Hepatocyte (in vitro differentiated cells): ENCODE measurements at regions not wholly inside any gene's neighbourhood (a gene's known extent, or its start where the extent isn't known, plus 50 kb on each side); places are given as distances from the start of the nearest gene placed in this dataset.

Source experiments
- DNase-seq: peaks from one replicate; pipeline ENCODE4 v3.0.0-alpha.2; 2016; ENCODE audit warnings: low spot score
- H2AFZ ChIP-seq: fragments of 200-600 bp; sonication (generic); 2 replicates; pipeline ENCODE4 v1.6.0; 2016; ENCODE audit warnings: antibody characterized with exemption, mild to moderate bottlenecking
- H3K27ac ChIP-seq: fragments of 200-600 bp; sonication (generic); 2 replicates; pipeline ENCODE4 v1.5.1; 2016; ENCODE audit warnings: mild to moderate bottlenecking
- H3K27me3 ChIP-seq: fragments of 200-600 bp; sonication (generic); 2 replicates; pipeline ENCODE4 v1.6.1; 2016
- H3K36me3 ChIP-seq: fragments of 200-600 bp; sonication (generic); replicated peaks from 2 replicates; pipeline ENCODE4 v1.5.1; 2016; ENCODE audit warnings: low read depth; ENCODE audit not compliant: insufficient read depth
- H3K4me1 ChIP-seq: fragments of 200-600 bp; sonication (generic); 2 replicates; pipeline ENCODE4 v1.5.1; 2016; ENCODE audit warnings: mild to moderate bottlenecking, moderate library complexity; ENCODE audit not compliant: insufficient read depth
- H3K4me2 ChIP-seq: fragments of 200-600 bp; sonication (generic); 2 replicates; pipeline ENCODE4 v1.6.0; 2016
- H3K4me3 ChIP-seq: fragments of 200-600 bp; sonication (generic); 2 replicates; pipeline ENCODE4 v1.5.1; 2016; ENCODE audit warnings: mild to moderate bottlenecking
- H3K79me2 ChIP-seq: fragments of 200-600 bp; sonication (generic); 2 replicates; pipeline ENCODE4 v1.6.0; 2017; ENCODE audit warnings: mild to moderate bottlenecking
- H3K9me2 ChIP-seq: fragments of 200-600 bp; sonication (generic); replicated peaks from 2 replicates; pipeline ENCODE4 v1.6.0; 2017; ENCODE audit warnings: mild to moderate bottlenecking; ENCODE audit not compliant: insufficient read depth
- H3K9me3 ChIP-seq: fragments of 200-600 bp; sonication (generic); 2 replicates; pipeline ENCODE4 v1.5.1; 2016; ENCODE audit warnings: low read depth, mild to moderate bottlenecking
- H4K20me1 ChIP-seq: fragments of 200-600 bp; sonication (generic); 2 replicates; pipeline ENCODE4 v1.6.0; 2016; ENCODE audit warnings: mild to moderate bottlenecking; ENCODE audit not compliant: insufficient read depth, poor library complexity, severe bottlenecking
- EZH2 ChIP-seq: fragments of 200-600 bp; sonication (generic); IDR thresholded peaks from 2 replicates; pipeline ENCODE4 v1.6.1; 2016; ENCODE audit warnings: antibody characterized with exemption, mild to moderate bottlenecking, borderline replicate concordance
- EZH2phosphoT487 ChIP-seq: fragments of 200-600 bp; sonication (generic); IDR thresholded peaks from one replicate; pipeline ENCODE4 v1.6.1; 2018; ENCODE audit warnings: antibody characterized with exemption, mild to moderate bottlenecking, low read depth, moderate library complexity; ENCODE audit not compliant: unreplicated experiment, severe bottlenecking
- WGBS: methylation state at CpG from one replicate; pipeline ENCODE4 v1.1.6; 2016; ENCODE audit warnings: low lambda C conversion rate; ENCODE audit errors: missing lambda C conversion rate; 5-methylcytosine and 5-hydroxymethylcytosine counted together
- TF ChIP-seq, protein P1 (sequence below): fragments of 200-600 bp; sonication (generic); IDR thresholded peaks from 2 replicates; pipeline ENCODE4 v1.5.1; 2016; ENCODE audit warnings: antibody characterized with exemption, mild to moderate bottlenecking; ENCODE audit not compliant: poor library complexity

DNA sequence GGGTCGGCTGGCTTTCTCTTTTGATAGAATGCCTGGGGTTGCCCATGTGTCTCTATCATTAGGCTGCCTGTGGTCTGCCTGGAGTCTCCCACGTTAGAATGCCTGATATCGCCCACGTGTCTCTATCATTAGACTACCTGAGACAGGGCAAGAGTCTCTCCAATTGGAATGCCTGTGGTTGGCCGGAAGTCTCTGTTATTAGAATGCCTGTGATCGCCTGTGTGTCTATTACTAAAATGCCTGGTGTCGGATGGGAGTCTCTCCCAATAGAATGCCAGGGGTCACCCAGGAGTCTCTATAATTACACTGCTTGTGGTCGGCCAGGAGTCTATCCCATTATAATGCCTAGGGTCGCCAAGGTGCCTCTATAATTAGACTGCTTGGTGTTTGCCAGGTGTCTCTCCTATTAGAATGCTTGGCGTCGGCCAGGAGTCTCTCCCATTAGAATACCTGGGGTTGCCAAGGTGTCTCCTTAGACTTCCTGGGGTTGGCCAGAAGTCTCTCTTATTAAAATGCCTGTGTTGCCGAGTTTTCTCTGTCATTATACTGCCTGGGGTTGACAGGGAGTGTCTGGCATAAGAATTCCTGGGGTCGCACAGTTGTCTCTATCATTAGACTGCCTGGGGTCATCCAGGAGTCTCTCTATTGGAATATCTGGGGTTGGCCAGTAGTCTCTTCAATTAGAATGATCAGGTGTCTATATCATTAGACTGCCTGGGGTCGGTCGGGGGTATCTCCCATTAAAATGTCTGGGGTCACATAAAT, 2272.8 kb downstream of the TP53TG3F start:
- 75% methylated on average over 15 of the region's 15 CpGs for WGBS
- Histone ChIP-seq H3K4me2 (no peak overlapping the region), H4K20me1 (no peaks in the 10 kb centered on the region), H2AFZ (no peak overlapping the region), H3K4me3 (no peak overlapping the region), H3K27ac (no peak overlapping the region), H3K27me3 (no peaks in the 10 kb centered on the region), H3K9me2 (no peaks in the 10 kb centered on the region), H3K9me3 (no peaks in the 10 kb centered on the region), H3K79me2 (no peaks in the 10 kb centered on the region), H3K36me3 (no peaks in the 10 kb centered on the region), H3K4me1 (no peaks in the 10 kb centered on the region)
- DNase-seq: no peak
- TF ChIP-seq EZH2 (no peak), EZH2phosphoT487 (no peak)

DNA sequence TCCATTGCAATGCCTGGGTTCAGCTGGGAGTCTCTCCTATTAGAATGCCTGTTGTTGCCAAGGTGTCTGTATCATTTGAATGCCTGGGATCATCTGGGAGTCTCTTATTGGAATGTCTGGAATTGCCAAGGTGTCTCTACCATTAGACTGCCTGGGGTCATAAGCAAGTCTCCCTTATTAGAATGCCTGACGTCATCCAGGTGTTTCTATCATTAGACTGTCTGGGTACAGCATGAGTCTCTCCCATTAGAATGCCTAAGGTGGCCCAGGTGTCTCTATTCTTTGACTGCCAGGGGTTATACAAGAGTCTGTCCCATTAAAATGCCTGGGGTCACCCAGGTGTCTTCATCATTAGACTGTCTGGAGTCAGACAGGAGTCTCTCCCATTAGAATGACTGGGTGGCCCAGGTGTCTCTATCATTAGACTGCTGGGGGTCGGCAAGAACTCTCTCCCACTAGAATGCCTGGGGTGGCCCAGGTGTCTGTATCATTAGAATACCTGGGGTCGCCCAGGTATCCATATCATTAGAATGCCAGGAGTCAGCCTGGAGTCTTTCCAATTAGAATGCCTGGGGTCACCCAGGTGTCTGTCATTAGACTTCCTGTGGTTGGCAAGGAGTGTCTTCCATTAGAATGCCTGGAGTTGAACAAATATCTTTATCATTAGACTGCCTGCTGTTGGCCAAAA, 2274.0 kb downstream of the TP53TG3F start:
- Histone ChIP-seq H3K4me3 (no peak overlapping the region), H3K79me2 (no peaks in the 10 kb centered on the region), H4K20me1 (no peaks in the 10 kb centered on the region), H3K9me2 (no peaks in the 10 kb centered on the region), H3K27ac (no peak overlapping the region), H3K36me3 (no peaks in the 10 kb centered on the region), H3K4me1 (no peaks in the 10 kb centered on the region), H3K9me3 (no peaks in the 10 kb centered on the region), H2AFZ (no peak overlapping the region), H3K4me2 (no peak overlapping the region), H3K27me3 (no peaks in the 10 kb centered on the region)
- WGBS: 33% methylated on average over 3 of the region's 3 CpGs
- no peak for DNase-seq
- TF ChIP-seq, protein P1, sequence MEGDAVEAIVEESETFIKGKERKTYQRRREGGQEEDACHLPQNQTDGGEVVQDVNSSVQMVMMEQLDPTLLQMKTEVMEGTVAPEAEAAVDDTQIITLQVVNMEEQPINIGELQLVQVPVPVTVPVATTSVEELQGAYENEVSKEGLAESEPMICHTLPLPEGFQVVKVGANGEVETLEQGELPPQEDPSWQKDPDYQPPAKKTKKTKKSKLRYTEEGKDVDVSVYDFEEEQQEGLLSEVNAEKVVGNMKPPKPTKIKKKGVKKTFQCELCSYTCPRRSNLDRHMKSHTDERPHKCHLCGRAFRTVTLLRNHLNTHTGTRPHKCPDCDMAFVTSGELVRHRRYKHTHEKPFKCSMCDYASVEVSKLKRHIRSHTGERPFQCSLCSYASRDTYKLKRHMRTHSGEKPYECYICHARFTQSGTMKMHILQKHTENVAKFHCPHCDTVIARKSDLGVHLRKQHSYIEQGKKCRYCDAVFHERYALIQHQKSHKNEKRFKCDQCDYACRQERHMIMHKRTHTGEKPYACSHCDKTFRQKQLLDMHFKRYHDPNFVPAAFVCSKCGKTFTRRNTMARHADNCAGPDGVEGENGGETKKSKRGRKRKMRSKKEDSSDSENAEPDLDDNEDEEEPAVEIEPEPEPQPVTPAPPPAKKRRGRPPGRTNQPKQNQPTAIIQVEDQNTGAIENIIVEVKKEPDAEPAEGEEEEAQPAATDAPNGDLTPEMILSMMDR: no peak
- TF ChIP-seq EZH2phosphoT487 (no peak), EZH2 (no peak)

DNA sequence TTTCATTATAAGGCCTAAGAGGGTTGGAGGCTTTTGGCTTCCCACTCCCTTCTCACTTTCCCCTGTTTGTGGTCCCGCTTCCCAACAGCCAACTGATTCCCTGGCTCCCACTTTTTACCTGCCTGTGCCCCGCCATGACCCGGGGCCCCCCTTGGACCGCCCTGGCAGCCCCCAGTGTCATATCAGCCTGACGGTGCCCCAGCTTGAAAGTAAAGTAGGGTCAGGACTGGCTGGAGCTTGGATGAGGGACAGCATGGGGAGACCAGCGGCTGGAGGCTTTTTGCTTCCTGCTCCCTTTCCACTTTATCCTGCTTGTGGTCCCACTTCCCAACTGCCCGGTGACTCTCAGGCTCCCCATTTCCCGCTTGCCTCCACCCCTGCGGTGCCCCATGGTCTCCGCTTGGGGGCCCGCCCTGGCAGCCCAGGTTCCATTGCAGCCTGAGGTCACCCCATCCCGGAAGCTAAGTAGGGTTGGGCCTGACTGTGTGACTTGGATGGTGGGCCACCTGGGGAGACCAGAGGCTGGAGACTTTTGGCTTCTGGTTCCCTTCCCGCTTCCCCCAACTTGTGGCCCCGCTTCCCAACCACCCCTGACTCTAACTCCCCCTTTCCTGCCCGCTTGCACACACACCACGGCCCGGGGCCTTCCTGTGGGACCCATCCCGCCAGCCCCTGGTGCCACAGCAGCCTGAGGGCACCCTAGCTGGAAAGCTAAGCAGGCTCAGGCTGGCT, 2274.7 kb downstream of the TP53TG3F start:
- DNase-seq: no peak
- Histone ChIP-seq H3K4me2 (no peak overlapping the region), H3K79me2 (no peaks in the 10 kb centered on the region), H3K9me3 (no peaks in the 10 kb centered on the region), H2AFZ (no peak overlapping the region), H4K20me1 (no peaks in the 10 kb centered on the region), H3K9me2 (no peaks in the 10 kb centered on the region), H3K27me3 (no peaks in the 10 kb centered on the region), H3K4me1 (no peaks in the 10 kb centered on the region), H3K36me3 (no peaks in the 10 kb centered on the region), H3K4me3 (no peak overlapping the region), H3K27ac (no peak overlapping the region)
- TF ChIP-seq, protein P1: no peak
- no peak for TF ChIP-seq EZH2phosphoT487
- no peak for TF ChIP-seq EZH2
- 64% methylated on average over 17 of the region's 18 CpGs for WGBS
